ENCODE measurements at regions not wholly inside any gene's neighbourhood (a gene's known extent, or its start where the extent isn't known, plus 50 kb on each side); places are given as distances from the start of the nearest gene placed in this dataset.
"Not testable (repeated sequence)": the region's sequence is repeated elsewhere in the genome, so short reads cannot be mapped to it uniquely, and the experiment has no call there.

DNA sequence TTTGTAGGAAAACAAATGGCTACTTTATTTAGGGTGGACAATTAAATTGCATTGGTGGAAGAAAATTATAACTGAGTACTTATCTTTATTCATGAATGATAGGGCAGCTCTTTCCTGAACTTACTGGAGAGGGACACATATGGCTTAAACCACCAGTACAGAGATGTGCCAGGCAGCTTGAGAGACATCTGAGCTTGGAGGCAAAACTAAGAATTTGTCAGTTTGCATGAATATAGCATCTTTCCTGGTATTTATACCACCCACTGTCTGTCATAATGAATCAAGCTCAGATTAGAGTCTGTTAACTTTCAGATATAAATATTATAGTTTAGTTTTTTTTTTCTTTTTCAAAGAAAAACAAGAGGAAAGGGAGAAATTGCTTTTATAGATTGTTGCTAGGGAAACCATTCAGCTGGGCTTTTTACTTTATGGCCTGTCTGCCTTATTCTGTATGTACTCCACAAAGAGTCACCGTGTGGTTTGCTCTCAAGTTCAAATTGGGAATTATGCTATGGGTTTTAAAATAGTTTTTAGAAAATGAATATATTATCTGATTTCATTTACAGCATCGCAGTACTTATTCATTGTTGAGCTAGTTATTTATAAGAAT, 477.0 kb upstream of the CHORDC1 start (continued):
- TF ChIP-seq GTF2I (CRISPR knock-in tag; conservative IDR thresholded peaks at IDR 0.05): no peak
- TF ChIP-seq ZNF512 (CRISPR knock-in tag; IDR thresholded peaks at IDR 0.05; ENCODE audit: borderline replicate concordance): no peak
- no peak for TF ChIP-seq MYBL2 (CRISPR knock-in tag; IDR thresholded peaks at IDR 0.05)
- TF ChIP-seq NFATC4 (CRISPR knock-in tag; IDR thresholded peaks at IDR 0.05): no peak

- DNase-seq (ENCODE audit: low spot score): no peak
These were observed 475.4 kb upstream of the CHORDC1 start for GRCh38 chr11:90698238-90698637.

DNA sequence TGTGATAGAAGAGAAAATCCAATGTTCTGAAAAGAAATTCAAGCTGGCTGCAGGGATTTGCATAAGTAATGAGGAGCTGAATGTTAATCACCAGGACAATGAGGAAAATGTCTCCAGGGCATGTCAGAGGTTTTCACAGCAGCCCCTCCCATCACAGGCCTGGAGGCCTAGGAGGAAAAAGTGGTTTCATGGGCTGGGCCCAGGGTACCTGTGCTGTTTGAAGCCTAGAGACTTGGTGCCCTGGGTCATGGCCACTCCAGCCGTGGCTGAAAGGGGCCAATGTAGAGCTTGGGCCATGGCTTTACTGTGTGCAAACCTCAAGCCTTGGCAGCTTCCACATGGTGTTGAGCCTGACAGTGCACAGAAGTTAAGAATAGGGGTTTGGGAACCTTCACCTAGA, 452.6 kb upstream of the CHORDC1 start:
- CTCF ChIA-PET; POLR2A ChIA-PET; H3K27ac Mint-ChIP-seq; H3K4me1 Mint-ChIP-seq; DNase-seq (ENCODE audit: low spot score); ATAC-seq; H3K4me3 Mint-ChIP-seq; H3K27me3 Mint-ChIP-seq (ENCODE audit: low read depth): not testable (repeated sequence)
- Mint-ChIP-seq H3K36me3 (peaks cover 20% of the 10 kb centered on the region), H3K9me3 (peaks cover 24% of the 10 kb centered on the region)

More at GRCh38 chr11:90698238-90698637, 475.4 kb upstream of the CHORDC1 start:
- Mint-ChIP-seq H3K27me3 (ENCODE audit: low read depth) (no peaks in the 10 kb centered on the region), H3K4me1 (peaks cover 23% of the 10 kb centered on the region), H3K9me3 (peaks cover 22% of the 10 kb centered on the region), H3K4me3 (no peak overlapping the region), H3K36me3 (peaks cover 5% of the 10 kb centered on the region; the same call in 1 of the 2 replicates), H3K27ac (no peak overlapping the region)
- CTCF ChIA-PET: no interaction called here
- POLR2A ChIA-PET: no interaction called here
- TF ChIP-seq ZNF423 (CRISPR knock-in tag; IDR thresholded peaks at IDR 0.05) (0 out of 2 replicates have a peak, but pooled peaks have one; percentile 34), IRF2 (CRISPR knock-in tag; IDR thresholded peaks at IDR 0.05; ENCODE audit: borderline replicate concordance, low read depth) (no peak)
- peak; percentile 96 for ATAC-seq

GRCh38 chr11:90669094-90669493, 446.2 kb upstream of the CHORDC1 start:
- no peak for DNase-seq (ENCODE audit: low spot score)
- H3K9me3 Mint-ChIP-seq: peaks cover 4% of the 10 kb centered on the region
- H3K27ac Mint-ChIP-seq: no peak overlapping the region
- POLR2A ChIA-PET: no interaction called here
- no peak for ATAC-seq
- CTCF ChIA-PET: no interaction called here
- H3K27me3 Mint-ChIP-seq (ENCODE audit: low read depth): no peaks in the 10 kb centered on the region
- H3K4me3 Mint-ChIP-seq: no peak overlapping the region
- H3K4me1 Mint-ChIP-seq: 0 out of 2 replicates have a peak, but pooled peaks cover 5% of the 10 kb centered on the region
- H3K36me3 Mint-ChIP-seq: no peaks in the 10 kb centered on the region
- TF ChIP-seq NR2C2 (CRISPR knock-in tag; IDR thresholded peaks at IDR 0.05) (no peak), GABPB1 (CRISPR knock-in tag; IDR thresholded peaks at IDR 0.05) (no peak), JAZF1 (CRISPR knock-in tag; IDR thresholded peaks at IDR 0.05) (no peak), ZNF263 (CRISPR knock-in tag; IDR thresholded peaks at IDR 0.05; ENCODE audit: low read depth) (no peak), ZBTB21 (CRISPR knock-in tag; IDR thresholded peaks at IDR 0.05; ENCODE audit: borderline replicate concordance) (no peak), NR3C1 (CRISPR knock-in tag; conservative IDR thresholded peaks at IDR 0.05; ENCODE audit: low read depth) (no peak), NFYB (CRISPR knock-in tag; conservative IDR thresholded peaks at IDR 0.05; ENCODE audit: low read depth) (no peak), MXD4 (CRISPR knock-in tag; IDR thresholded peaks at IDR 0.05; ENCODE audit: borderline replicate concordance) (no peak), MLX (CRISPR knock-in tag; IDR thresholded peaks at IDR 0.05) (no peak), NFATC4 (CRISPR knock-in tag; IDR thresholded peaks at IDR 0.05) (no peak), SP1 (CRISPR knock-in tag; conservative IDR thresholded peaks at IDR 0.05) (no peak)
- TF ChIP-seq, protein P1, sequence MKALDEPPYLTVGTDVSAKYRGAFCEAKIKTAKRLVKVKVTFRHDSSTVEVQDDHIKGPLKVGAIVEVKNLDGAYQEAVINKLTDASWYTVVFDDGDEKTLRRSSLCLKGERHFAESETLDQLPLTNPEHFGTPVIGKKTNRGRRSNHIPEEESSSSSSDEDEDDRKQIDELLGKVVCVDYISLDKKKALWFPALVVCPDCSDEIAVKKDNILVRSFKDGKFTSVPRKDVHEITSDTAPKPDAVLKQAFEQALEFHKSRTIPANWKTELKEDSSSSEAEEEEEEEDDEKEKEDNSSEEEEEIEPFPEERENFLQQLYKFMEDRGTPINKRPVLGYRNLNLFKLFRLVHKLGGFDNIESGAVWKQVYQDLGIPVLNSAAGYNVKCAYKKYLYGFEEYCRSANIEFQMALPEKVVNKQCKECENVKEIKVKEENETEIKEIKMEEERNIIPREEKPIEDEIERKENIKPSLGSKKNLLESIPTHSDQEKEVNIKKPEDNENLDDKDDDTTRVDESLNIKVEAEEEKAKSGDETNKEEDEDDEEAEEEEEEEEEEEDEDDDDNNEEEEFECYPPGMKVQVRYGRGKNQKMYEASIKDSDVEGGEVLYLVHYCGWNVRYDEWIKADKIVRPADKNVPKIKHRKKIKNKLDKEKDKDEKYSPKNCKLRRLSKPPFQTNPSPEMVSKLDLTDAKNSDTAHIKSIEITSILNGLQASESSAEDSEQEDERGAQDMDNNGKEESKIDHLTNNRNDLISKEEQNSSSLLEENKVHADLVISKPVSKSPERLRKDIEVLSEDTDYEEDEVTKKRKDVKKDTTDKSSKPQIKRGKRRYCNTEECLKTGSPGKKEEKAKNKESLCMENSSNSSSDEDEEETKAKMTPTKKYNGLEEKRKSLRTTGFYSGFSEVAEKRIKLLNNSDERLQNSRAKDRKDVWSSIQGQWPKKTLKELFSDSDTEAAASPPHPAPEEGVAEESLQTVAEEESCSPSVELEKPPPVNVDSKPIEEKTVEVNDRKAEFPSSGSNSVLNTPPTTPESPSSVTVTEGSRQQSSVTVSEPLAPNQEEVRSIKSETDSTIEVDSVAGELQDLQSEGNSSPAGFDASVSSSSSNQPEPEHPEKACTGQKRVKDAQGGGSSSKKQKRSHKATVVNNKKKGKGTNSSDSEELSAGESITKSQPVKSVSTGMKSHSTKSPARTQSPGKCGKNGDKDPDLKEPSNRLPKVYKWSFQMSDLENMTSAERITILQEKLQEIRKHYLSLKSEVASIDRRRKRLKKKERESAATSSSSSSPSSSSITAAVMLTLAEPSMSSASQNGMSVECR (CRISPR knock-in tag; IDR thresholded peaks at IDR 0.05; ENCODE audit: borderline replicate concordance): no peak
- TF ChIP-seq, protein P2, sequence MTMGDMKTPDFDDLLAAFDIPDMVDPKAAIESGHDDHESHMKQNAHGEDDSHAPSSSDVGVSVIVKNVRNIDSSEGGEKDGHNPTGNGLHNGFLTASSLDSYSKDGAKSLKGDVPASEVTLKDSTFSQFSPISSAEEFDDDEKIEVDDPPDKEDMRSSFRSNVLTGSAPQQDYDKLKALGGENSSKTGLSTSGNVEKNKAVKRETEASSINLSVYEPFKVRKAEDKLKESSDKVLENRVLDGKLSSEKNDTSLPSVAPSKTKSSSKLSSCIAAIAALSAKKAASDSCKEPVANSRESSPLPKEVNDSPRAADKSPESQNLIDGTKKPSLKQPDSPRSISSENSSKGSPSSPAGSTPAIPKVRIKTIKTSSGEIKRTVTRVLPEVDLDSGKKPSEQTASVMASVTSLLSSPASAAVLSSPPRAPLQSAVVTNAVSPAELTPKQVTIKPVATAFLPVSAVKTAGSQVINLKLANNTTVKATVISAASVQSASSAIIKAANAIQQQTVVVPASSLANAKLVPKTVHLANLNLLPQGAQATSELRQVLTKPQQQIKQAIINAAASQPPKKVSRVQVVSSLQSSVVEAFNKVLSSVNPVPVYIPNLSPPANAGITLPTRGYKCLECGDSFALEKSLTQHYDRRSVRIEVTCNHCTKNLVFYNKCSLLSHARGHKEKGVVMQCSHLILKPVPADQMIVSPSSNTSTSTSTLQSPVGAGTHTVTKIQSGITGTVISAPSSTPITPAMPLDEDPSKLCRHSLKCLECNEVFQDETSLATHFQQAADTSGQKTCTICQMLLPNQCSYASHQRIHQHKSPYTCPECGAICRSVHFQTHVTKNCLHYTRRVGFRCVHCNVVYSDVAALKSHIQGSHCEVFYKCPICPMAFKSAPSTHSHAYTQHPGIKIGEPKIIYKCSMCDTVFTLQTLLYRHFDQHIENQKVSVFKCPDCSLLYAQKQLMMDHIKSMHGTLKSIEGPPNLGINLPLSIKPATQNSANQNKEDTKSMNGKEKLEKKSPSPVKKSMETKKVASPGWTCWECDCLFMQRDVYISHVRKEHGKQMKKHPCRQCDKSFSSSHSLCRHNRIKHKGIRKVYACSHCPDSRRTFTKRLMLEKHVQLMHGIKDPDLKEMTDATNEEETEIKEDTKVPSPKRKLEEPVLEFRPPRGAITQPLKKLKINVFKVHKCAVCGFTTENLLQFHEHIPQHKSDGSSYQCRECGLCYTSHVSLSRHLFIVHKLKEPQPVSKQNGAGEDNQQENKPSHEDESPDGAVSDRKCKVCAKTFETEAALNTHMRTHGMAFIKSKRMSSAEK (CRISPR knock-in tag; IDR thresholded peaks at IDR 0.05; ENCODE audit: borderline replicate concordance): no peak
- TF ChIP-seq, protein P3, sequence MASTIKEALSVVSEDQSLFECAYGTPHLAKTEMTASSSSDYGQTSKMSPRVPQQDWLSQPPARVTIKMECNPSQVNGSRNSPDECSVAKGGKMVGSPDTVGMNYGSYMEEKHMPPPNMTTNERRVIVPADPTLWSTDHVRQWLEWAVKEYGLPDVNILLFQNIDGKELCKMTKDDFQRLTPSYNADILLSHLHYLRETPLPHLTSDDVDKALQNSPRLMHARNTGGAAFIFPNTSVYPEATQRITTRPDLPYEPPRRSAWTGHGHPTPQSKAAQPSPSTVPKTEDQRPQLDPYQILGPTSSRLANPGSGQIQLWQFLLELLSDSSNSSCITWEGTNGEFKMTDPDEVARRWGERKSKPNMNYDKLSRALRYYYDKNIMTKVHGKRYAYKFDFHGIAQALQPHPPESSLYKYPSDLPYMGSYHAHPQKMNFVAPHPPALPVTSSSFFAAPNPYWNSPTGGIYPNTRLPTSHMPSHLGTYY (CRISPR knock-in tag; IDR thresholded peaks at IDR 0.05): no peak
